A673 (cell line): ENCODE measurements at regions not wholly inside any gene's neighbourhood (a gene's known extent, or its start where the extent isn't known, plus 50 kb on each side); places are given as distances from the start of the nearest gene placed in this dataset.

Experiments
- EZH2 ChIP-seq: fragments of 200-600 bp; sonication (generic); IDR thresholded peaks from 2 replicates; pipeline ENCODE4 v1.6.1; 2017; ENCODE audit warnings: borderline replicate concordance, low read depth, mild to moderate bottlenecking, mixed read lengths, antibody characterized with exemption, low read length; ENCODE audit not compliant: poor library complexity, severe bottlenecking
- TF ChIP-seq, protein P1 (sequence below): fragments of 300-800, 200-600 bp; sonication (generic); conservative IDR thresholded peaks from 2 replicates; pipeline ENCODE4 v1.5.1; 2017; ENCODE audit warnings: low read depth, mild to moderate bottlenecking, antibody characterized with exemption, low read length, moderate library complexity, mixed read lengths

DNA sequence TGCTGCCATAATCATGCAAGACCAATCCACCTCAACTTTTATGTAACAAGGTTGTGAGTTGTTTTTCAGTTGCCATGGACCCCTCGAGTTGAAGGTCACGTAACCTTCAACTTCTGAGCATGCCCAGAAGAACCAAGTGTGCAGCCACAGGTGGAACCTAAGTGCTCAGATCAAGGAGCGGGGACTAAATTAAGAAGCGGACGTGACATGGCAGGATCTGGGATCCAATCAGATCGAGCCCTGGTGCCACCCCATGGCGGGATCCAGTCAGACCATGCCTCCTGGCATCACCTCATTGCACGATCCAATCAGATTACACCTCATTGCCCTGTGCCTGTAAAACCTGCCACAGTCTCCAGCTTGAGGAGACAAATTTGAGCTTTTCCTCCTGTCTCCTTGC, 204.5 kb upstream of the CDH5 start:
- TF ChIP-seq EZH2, result no peak
- TF ChIP-seq, protein P1, sequence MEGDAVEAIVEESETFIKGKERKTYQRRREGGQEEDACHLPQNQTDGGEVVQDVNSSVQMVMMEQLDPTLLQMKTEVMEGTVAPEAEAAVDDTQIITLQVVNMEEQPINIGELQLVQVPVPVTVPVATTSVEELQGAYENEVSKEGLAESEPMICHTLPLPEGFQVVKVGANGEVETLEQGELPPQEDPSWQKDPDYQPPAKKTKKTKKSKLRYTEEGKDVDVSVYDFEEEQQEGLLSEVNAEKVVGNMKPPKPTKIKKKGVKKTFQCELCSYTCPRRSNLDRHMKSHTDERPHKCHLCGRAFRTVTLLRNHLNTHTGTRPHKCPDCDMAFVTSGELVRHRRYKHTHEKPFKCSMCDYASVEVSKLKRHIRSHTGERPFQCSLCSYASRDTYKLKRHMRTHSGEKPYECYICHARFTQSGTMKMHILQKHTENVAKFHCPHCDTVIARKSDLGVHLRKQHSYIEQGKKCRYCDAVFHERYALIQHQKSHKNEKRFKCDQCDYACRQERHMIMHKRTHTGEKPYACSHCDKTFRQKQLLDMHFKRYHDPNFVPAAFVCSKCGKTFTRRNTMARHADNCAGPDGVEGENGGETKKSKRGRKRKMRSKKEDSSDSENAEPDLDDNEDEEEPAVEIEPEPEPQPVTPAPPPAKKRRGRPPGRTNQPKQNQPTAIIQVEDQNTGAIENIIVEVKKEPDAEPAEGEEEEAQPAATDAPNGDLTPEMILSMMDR, result no peak
